GM19372 (cell line): ENCODE measurements at regions not wholly inside any gene's neighbourhood (a gene's known extent, or its start where the extent isn't known, plus 50 kb on each side); places are given as distances from the start of the nearest gene placed in this dataset.
A peak's percentile ranks its signal among the peaks of the same experiment; 100 is the strongest.
"Not testable (repeated sequence)": the region's sequence is repeated elsewhere in the genome, so short reads cannot be mapped to it uniquely, and the experiment has no call there.

Source experiments
- ATAC-seq: cut with Tn5 transposase; IDR thresholded peaks from one replicate; pipeline ENCODE4 v1.9.1; 2021; ENCODE audit warnings: mild to moderate bottlenecking, low read depth, moderate library complexity; ENCODE audit not compliant: unreplicated experiment

DNA sequence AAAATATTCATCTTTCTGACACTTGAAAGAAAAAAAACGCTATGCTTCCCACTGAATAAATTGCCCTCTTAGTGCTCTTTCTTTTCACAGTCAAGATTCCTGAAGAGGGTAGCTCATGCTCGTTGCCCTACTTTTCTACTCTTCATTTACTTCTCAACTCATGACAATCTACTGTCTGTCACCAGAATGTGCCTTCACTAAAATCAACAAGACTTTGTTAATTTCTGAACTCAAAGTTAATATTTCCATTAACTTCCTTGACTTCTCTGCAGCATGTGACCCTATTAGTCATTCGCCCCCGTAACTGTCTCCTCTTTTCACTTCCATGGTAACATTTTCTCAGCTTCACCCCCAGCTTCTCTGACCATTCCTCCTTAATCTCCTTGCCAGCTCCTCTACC is 98.9 kb upstream of the MAPRE2 start:
- ATAC-seq, result no peak

DNA sequence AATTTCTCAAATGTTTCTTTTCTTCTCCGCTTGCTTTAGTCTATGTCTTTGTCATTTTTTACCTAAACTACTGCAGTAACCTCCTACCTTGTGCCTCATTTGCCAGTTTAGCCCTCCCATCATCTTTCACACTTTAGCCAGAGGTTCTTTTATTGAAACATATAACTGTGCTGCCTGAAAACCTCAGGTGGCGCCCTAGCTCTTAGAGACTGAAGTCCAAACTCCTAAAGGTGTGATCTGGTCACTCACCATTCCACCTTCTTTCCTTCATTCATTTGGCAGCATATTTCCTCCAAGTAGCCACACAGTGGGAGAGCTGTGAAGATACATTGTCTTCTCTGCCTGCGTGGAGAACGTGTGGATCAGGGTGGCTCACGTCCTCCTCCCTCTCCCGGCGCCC is 98.2 kb upstream of the MAPRE2 start:
- ATAC-seq, result no peak

DNA sequence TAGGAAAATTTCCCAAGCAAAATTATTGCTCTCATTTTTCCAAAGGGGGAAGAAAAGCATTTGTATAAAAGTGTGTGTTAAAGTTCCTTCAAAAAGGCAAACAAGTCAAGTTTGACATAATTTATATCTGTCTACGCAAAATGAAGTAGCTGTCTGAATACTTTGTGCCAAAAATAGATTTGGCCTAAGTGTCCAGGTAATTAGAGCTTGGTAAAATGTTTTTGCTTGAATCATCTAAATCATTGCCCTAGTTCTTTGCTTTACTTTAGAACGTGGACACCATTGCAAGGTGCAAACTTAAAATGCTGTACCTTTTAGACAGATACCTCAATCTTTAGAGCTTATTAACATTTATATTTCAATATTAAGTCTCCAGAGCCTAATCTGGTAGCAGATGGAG is 97.6 kb upstream of the MAPRE2 start:
- ATAC-seq, result no peak

DNA sequence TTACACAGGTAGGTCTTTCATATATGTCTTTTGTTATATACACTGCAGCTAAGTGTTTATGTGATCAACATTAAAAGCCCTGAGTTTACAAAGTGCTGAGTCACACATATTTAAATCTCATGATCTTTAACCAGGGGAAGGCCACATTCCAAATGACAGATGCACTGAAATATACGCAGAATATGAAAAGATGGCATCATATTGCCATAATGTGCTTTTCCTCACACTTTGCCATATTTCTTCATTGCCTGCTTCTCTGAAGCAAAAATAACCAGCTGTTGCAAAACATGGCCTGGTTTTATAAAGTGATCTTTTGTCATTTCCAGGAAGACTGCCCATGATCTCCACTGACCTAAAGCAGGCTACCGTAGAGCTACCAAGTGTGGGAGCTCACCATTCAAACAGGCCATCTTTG is 93.5 kb upstream of the MAPRE2 start:
- no peak for ATAC-seq

DNA sequence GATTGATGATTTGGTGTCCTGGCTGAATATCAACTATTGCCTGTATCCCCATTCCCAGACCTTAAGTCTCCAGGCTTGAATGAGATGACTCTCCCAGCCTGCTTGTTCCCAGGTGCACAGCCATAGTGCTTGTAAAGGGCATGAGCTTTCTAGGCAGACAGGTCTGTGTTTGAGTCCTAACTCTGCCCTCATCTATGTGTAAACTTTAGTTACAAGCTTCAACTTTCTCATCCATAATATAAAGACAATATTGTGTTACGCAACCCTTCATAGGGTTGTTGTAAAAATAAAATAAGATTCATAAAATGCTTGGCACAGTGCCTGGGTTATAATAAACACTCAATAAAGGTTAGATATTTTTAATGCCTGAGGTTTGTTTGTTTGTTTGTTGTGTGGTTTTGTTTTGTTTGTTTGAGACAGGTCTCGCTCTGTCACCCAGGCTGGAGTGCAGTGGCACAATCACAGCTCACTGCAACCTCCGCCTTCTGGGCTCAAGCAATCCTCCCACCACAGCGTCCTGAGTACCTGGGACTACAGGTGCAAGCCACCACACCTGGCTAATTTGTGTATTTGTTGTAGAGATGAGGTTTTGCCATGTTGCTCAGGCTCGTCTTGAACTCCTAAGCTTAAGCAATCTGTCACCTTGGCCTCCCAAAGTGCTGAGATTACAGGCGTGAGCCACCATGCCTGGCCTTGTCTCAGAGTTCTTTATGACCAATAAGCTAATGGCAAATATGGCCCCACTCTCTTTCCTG is 89.4 kb upstream of the MAPRE2 start:
- ATAC-seq, result no peak

DNA sequence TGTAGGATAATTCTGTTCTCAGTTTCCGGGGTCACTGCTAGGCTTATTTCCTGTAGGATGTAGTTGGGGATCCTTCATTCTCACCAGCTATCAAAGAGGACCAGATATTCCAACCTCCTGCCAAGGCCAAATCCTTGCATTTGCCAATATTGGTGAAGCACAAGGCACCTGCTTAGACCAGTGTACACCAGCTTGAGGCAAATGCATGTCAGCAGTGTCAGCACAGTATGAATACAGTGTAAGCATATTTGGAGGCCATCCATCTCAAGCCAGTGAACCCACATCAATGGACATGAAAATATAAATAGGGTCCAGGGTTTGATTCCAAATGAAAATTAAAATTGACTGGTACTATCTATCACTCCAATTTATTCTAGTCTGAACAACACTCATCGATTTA is 88.0 kb upstream of the MAPRE2 start:
- ATAC-seq, result no peak

DNA sequence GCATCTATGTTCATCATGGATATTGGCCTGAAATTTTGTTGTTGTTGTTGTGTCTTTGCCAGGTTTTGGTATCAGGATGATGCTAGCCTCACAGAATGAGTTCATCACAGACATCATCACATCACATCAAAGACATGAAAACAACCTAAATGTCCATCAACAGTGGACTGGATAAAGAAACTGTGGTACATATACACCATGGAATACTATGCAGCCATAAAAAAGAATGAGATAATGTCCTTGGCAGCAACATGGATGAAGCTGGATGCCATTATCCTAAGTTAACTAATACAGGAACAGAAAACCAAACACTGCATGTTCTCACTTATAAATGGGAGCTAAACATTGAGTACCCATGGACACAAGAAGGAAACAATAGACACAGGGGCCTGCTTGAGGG is 85.7 kb upstream of the MAPRE2 start:
- not testable (repeated sequence) for ATAC-seq

DNA sequence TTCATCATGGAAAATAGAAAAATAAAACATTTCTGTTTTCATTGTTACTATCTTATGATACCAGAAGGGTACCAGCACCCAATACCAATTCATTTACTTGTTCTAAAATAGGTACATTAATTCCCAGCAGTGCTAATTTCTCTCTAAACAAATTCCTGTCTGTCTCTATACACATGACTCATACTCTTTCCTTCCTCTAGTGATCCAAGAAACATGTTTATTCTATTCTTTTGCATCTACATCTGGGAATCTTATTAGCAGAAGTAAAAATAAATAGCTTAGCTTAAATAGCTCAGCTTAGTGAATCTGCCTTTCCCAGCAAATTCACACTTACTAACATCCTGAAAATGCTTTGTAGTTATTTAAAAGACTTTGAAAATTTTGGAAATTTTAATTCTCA is 84.5 kb upstream of the MAPRE2 start:
- no peak for ATAC-seq

DNA sequence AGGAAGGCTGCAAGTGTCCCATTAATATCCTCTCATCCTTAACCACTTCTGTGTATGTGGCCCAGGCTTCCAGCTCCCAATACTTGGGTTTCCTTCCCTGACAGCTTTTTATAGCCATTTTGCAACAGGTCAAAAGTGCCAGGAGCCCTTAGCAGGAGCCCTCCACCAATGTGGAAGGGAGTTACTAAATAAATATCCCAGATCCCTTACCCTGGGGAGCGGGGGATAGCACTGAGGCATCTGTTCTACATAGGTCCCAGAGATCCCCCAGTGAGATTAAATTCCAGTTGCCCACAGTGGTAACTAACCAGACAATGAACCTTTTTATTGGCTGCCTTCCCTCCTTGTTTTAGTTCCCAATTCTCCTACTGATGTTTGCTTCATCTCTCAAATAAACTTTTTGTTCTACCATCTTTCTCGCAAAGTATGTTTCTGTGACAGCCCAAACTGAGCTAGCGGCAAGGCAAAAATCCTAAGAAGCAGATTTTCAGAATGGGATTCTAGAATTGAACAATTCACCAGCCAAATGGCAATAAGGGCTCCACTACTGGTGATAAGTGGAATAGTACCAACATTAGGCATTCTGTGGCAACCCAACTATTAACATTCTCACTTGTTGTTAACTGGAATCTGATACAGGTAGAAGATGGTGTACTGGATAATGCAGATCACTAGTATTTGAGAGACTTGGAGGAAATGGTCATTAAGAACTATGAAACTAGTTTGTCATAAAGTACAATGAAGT is 83.9 kb upstream of the MAPRE2 start:
- ATAC-seq, result no peak

DNA sequence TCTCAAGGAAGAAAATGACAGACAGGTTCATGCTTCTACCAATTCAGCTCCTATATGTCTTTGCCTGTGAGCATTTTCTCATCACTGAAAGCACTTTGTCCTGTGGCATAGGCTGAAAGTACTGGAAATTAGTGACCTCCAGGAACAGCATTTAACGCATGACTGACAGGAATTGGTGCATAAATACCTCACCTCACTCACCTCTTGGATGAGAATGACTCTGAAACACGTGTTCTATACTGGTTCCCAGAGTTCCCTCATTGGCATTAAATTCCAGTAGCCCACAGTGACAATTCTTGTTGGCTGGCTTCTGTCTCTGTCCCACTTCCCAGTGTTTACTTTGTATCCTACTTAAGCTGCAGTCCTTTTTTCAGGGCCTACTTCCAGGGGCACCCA is 83.4 kb upstream of the MAPRE2 start:
- no peak for ATAC-seq

DNA sequence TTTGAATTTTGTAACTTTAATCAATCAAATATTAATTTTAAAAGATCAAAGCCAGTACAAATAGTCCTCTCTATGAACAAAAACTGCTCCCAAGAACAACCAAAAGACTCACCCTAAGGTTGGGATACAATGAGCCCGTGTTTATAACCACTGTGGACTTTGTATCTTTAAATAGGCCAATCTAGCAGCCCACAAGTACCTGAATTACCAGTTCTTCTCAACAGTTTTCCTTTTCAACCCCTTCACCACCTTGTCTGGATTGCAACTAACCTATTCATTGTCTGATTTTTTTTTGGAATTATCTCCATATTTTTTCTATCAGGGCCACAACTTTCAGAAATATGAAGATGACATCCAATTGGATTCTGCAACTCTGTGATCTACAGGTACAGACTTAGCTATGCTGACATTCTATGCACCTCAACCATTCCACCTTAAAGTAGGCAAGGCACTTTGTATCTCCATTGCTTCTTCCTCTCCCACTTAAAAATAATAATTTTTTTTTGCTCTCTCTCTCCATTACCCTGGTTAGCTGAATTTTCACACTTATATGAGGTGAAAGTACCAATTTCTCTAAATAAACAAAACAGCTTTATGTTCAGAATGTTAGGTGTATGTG is 81.9 kb upstream of the MAPRE2 start:
- ATAC-seq, result no peak

DNA sequence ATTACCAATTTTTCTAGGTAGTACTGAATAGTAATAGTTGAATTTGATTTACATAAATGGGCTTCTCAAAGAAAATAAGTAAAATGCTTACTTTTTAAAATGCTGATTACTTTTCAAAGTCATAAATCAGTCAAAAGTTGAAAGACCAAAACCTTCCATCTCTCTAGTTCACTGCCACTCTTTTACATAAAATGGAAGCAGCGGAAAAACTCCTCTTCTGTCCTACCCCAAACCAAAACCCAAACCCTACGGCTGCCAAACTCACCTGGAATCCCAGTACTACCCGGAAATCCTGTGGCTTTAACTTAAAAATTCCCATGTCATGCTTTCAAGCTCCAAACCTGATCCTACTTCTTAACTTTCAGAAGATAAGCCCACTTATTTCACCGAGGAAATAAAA is 81.2 kb upstream of the MAPRE2 start:
- ATAC-seq, result no peak

DNA sequence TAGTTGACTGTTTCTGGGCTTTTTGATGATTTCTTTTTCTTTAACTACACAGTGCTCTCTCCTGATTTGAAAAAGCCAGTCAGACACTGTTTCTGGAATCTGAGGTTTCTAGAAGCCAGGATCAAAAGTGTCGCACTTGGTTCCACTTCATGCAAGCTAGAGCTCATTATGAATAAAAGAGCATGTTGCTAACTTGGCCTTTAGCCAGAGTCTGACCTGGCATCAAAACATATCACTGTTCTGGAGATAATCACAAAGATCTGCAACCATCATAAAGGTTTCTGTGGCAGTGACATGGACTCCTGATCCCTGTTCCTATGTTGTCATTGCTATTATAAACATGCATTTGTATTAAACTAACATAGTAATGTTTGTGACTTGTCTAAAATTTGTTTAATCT is 76.1 kb upstream of the MAPRE2 start:
- no peak for ATAC-seq

DNA sequence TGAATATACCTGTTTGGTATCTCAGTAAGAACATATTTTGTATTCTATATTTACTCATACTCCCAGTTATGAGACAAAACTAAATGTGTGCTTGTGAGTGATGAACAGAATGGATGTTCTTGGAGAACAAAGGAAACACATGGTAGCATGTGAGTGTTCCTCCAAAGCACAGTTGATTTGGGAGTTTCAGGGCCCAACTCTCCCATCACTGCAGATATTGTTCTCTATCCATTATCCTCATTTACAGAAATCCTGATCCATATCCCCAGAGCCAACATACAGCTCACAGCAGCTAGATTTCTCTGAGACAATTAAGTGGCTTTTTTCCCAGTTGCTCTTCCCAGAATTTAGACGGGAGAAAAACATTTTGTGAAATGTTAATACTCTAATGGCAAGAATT is 75.6 kb upstream of the MAPRE2 start:
- no peak for ATAC-seq

DNA sequence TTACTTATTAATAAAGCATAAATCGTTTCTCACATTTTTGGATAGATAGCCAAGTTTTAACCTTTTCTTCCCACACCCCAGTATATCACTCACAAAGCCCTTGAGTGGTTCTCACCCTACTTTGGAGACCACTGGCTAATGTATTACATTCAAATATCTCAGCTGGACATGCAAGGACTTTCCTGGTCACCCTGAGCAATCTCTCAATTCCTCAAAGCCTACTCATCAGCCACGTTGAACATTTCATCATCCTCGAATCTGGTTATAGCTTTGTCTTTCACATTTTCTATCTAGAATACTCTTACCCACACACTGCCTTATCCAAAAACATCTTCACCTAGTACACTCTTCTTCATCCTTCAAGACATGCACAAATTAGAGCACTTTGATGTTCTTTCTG is 71.1 kb upstream of the MAPRE2 start:
- ATAC-seq, result no peak

DNA sequence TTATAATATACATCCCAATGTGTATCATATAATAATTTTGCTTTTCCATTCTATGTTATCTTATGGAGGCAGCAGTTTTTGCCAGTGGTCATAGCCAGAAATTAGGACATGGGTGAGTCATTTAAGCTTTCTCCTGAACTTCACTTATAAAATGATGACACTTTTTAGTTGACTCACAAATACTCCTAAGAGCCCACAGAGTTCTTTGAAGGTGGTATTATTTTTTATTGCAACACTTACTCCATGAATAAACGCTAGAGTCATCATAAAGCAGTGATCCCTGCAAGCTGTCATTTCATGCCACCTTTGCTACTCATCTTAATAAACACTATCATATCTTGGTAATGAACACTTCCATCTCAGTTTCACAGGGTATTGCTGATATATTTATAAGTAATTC is 69.9 kb upstream of the MAPRE2 start:
- ATAC-seq, result no peak

DNA sequence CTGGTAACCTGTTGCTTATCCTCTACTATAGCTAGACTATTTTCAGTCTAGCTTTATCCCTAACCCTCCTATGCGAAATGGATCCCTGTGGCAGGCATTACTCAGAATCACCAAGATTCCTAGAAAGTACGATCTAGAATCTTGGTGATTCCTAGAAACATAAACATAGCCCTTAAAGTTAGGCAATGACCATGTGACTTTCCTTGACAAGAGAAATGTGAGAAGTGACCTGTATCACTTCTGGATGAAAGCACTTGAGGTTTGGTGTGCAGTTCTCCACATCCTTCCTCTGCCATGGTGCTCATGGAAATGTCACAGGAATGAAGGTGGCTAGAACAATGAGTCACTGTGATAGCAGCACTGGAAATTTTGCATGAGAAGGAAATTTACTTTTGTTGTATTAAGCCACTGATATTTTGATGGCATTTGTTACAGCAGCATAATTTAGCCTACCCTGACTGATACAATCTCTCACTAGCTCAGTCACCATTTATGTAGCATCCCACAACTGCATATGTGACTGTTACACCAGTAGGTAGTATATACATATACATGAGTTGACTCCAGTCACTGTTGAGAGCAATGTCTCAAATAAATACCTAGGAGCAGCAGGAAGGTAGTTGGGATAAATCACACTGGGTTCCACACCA is 68.3 kb upstream of the MAPRE2 start:
- ATAC-seq, result no peak

DNA sequence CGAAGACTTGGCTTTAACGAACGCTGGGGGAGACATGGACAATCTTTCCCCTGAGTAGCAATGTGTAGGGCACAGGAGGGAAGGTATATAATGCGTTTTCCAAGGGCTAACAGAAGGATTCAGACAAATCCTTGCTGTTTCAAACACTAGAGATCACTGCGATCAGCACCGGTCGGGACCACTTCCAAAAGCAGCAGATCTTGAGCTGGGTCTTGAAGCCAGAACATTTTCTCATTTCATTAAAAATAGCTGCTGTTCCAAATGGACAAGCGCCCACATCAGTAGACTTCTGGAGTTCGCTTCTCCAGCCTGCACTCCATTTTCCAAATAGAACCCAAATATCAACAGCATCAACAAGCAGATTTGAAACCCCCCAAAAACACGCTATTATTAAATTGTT is 65.1 kb upstream of the MAPRE2 start:
- no peak for ATAC-seq

DNA sequence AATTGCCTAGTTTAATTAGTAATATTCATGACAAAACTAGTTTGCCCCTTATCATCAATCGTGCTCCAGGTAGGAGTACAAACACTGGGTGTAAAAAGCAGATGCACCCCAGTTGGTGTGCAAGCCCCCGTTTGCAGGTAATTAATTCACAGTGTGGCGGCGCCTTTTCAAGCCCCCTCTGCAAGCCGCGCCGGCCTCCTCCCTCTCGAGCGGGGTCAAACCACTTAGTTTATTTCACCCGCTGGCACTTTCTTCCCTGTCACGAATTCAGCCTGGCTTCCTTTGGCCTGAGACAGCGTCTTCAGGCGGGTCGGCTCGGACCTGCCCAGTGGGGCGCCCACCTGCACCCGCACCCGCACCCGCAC is 64.7 kb upstream of the MAPRE2 start:
- ATAC-seq, result peak; percentile 10

DNA sequence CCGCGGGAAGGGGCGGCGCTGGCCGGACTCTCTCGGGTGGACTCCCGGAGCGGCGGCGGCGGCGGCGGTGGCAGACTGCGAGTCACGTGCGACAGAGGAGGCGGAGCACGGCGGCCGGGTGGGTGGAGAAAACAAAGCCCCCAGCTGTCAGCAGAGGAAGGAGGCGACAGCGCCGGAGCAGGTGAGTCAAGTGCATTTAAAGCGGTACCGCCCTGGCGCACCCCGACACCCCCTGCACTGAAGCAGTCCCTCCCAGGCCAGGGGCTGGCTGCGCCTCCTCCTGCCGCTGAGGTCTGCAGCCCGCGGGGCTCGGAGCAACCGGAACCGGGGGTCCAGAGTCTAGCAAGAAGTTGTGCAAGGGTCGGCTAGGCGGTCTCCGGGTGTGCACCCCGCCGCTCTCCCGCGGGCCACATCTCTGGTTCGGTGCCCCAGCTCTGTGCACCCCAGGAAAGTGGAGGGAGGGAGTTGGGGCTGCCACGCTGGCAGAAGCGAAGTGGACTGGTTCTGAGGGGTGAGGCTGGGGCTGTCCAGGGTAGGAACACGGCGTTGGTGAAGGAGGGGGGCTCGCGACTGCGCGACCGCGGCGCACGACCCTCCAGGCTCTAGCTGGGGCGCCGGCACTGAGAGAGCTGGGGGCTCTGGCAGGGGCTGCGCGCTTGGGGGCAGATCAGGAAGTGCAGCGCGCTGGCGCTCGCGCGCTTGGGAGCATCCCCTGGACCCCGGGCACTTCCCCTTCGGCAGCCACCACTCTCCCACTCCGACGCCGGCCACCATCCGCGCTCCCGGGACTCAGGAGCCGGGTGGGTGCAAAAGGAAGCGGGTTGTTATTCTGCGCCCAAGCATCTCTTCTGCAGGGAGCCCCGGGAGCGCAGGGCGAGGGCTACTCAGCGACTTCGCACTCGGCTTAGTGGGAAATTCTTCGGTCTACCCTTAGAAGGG is 64.0 kb upstream of the MAPRE2 start:
- peak; percentile 78 for ATAC-seq
